HG02938 (cell line): ENCODE measurements at regions not wholly inside any gene's neighbourhood (a gene's known extent, or its start where the extent isn't known, plus 50 kb on each side); places are given as distances from the start of the nearest gene placed in this dataset.

Source experiments
- ATAC-seq: cut with Tn5 transposase; IDR thresholded peaks from one replicate; pipeline ENCODE4 v1.9.1; 2021; ENCODE audit warnings: mild to moderate bottlenecking, moderate library complexity; ENCODE audit not compliant: unreplicated experiment

- ATAC-seq = no peak
Measured at GRCh38 chr2:116645155-116645554, 1169.3 kb upstream of the DDX18 start.

- ATAC-seq = no peak
Measured at GRCh38 chr2:116668691-116669090, 1145.8 kb upstream of the DDX18 start.

- ATAC-seq = no peak
Measured at GRCh38 chr2:116669782-116670181, 1144.7 kb upstream of the DDX18 start.

- no peak for ATAC-seq
Measured at GRCh38 chr2:116674188-116674587, 1140.3 kb upstream of the DDX18 start.

GRCh38 chr2:116676776-116677175 is 1137.7 kb upstream of the DDX18 start:
- no peak for ATAC-seq

GRCh38 chr2:116680256-116680936 is 1134.1 kb upstream of the DDX18 start:
- no peak for ATAC-seq

- ATAC-seq = no peak
Measured at GRCh38 chr2:116687371-116687770, 1127.1 kb upstream of the DDX18 start.

- no peak for ATAC-seq
Measured at GRCh38 chr2:116692988-116693387, 1121.5 kb upstream of the DDX18 start.

GRCh38 chr2:116696223-116696622 is 1118.3 kb upstream of the DDX18 start:
- ATAC-seq = no peak

- ATAC-seq = no peak
Measured at GRCh38 chr2:116696903-116697302, 1117.6 kb upstream of the DDX18 start.

- no peak for ATAC-seq
Measured at GRCh38 chr2:116706396-116706795, 1108.1 kb upstream of the DDX18 start.

- no peak for ATAC-seq
Measured at GRCh38 chr2:116716038-116716437, 1098.5 kb upstream of the DDX18 start.

GRCh38 chr2:116716444-116716843 is 1098.0 kb upstream of the DDX18 start:
- ATAC-seq = no peak

- no peak for ATAC-seq
Measured at GRCh38 chr2:116717832-116718231, 1096.7 kb upstream of the DDX18 start.

GRCh38 chr2:116718451-116718850 is 1096.0 kb upstream of the DDX18 start:
- ATAC-seq = no peak

GRCh38 chr2:116719836-116720235 is 1094.7 kb upstream of the DDX18 start:
- ATAC-seq = no peak

- ATAC-seq = no peak
Measured at GRCh38 chr2:116724550-116724949, 1089.9 kb upstream of the DDX18 start.

- no peak for ATAC-seq
Measured at GRCh38 chr2:116732322-116732721, 1082.2 kb upstream of the DDX18 start.

- no peak for ATAC-seq
Measured at GRCh38 chr2:116733699-116734098, 1080.8 kb upstream of the DDX18 start.

- ATAC-seq = no peak
Measured at GRCh38 chr2:116737951-116738350, 1076.5 kb upstream of the DDX18 start.

GRCh38 chr2:116747103-116747502 is 1067.4 kb upstream of the DDX18 start:
- no peak for ATAC-seq

- no peak for ATAC-seq
Measured at GRCh38 chr2:116749994-116750393, 1064.5 kb upstream of the DDX18 start.

GRCh38 chr2:116754381-116755101 is 1060.0 kb upstream of the DDX18 start:
- ATAC-seq = no peak
